Neuronal stem cell (in vitro differentiated cells): ENCODE measurements at regions not wholly inside any gene's neighbourhood (a gene's known extent, or its start where the extent isn't known, plus 50 kb on each side); places are given as distances from the start of the nearest gene placed in this dataset.
"Not testable (repeated sequence)": the region's sequence is repeated elsewhere in the genome, so short reads cannot be mapped to it uniquely, and the experiment has no call there.

Experiments used
- DNase-seq: peaks from one replicate; pipeline ENCODE4 v3.0.0-alpha.2; 2013; ENCODE audit warnings: low spot score
- H2AFZ ChIP-seq: one replicate; pipeline ENCODE4 v1.6.1; 2013; ENCODE audit warnings: mild to moderate bottlenecking, low read length, inconsistent platforms
- H2AK5ac ChIP-seq: 2 replicates; pipeline ENCODE4 v1.6.1; 2013; ENCODE audit warnings: low read depth, mild to moderate bottlenecking, inconsistent platforms, low read length, moderate library complexity, mixed read lengths
- H2BK120ac ChIP-seq: 2 replicates; pipeline ENCODE4 v1.6.1; 2013; ENCODE audit warnings: low read depth, mild to moderate bottlenecking, inconsistent platforms, low read length, moderate library complexity, mixed read lengths
- H2BK12ac ChIP-seq: one replicate; pipeline ENCODE4 v1.6.1; 2013; ENCODE audit warnings: low read length, inconsistent platforms
- H2BK15ac ChIP-seq: 2 replicates; pipeline ENCODE4 v1.6.1; 2013; ENCODE audit warnings: mild to moderate bottlenecking, low read length, inconsistent platforms, mixed read lengths
- H2BK5ac ChIP-seq: one replicate; pipeline ENCODE4 v1.6.1; 2013; ENCODE audit warnings: inconsistent platforms, mild to moderate bottlenecking, low read length, moderate library complexity
- H3K14ac ChIP-seq: one replicate; pipeline ENCODE4 v1.6.1; 2013; ENCODE audit warnings: low read length, inconsistent platforms
- H3K18ac ChIP-seq: 2 replicates; pipeline ENCODE4 v1.6.1; 2013; ENCODE audit warnings: low read length, inconsistent platforms
- H3K23ac ChIP-seq: 2 replicates; pipeline ENCODE4 v1.6.1; 2013; ENCODE audit warnings: low read depth, mild to moderate bottlenecking, mixed read lengths, low read length, inconsistent platforms; ENCODE audit not compliant: poor library complexity
- H3K27ac ChIP-seq: replicated peaks from 3 replicates; pipeline ENCODE4 v1.5.1; 2013; ENCODE audit warnings: low read length, inconsistent platforms
- H3K27me3 ChIP-seq, 3 experiments: 2 replicates each; pipeline ENCODE4 v1.6.1; 2013; ENCODE audit warnings: low read length in 3 of 3, mild to moderate bottlenecking in 2 of 3, inconsistent platforms in 1 of 3, low read depth in 1 of 3, mixed read lengths in 1 of 3, moderate library complexity in 1 of 3; ENCODE audit not compliant: control insufficient read depth in 3 of 3, insufficient read depth in 3 of 3
- H3K36me3 ChIP-seq, 2 donors: replicated peaks in 1 of 2; 2 replicates each; pipeline ENCODE4 v1.6.1; 2013; ENCODE audit warnings: low read length in 2 of 2; ENCODE audit not compliant: control insufficient read depth in 2 of 2, insufficient read depth in 2 of 2
- H3K4ac ChIP-seq: 2 replicates; pipeline ENCODE4 v1.6.1; 2013; ENCODE audit warnings: inconsistent platforms, mild to moderate bottlenecking, low read length, moderate library complexity
- H3K4me1 ChIP-seq, 2 donors: 1 replicate in 1 of 2; 2 replicates in 1 of 2; pipeline ENCODE4 v1.6.1; 2013; ENCODE audit warnings: low read length in 2 of 2, low read depth in 1 of 2; ENCODE audit not compliant: control insufficient read depth in 2 of 2, insufficient read depth in 1 of 2
- H3K4me2 ChIP-seq: one replicate; pipeline ENCODE4 v1.6.1; 2013; ENCODE audit warnings: mild to moderate bottlenecking, low read length, inconsistent platforms; ENCODE audit not compliant: insufficient read depth, poor library complexity, severe bottlenecking
- H3K4me3 ChIP-seq, 2 donors: 2 replicates each; pipeline ENCODE4 v1.5.1; 2013; ENCODE audit warnings: low read length in 2 of 2, mild to moderate bottlenecking in 2 of 2, inconsistent platforms in 1 of 2, moderate library complexity in 1 of 2
- H3K79me1 ChIP-seq: one replicate; pipeline ENCODE4 v1.6.1; 2013; ENCODE audit warnings: low read depth, mild to moderate bottlenecking, inconsistent platforms, low read length, moderate library complexity
- H3K9ac ChIP-seq: one replicate; pipeline ENCODE4 v1.6.1; 2013; ENCODE audit warnings: mild to moderate bottlenecking, low read depth, low read length, inconsistent platforms; ENCODE audit not compliant: poor library complexity
- H3K9me3 ChIP-seq, 2 donors: replicated peaks in 1 of 2; 2 replicates each; pipeline versions ENCODE3 to v1.6.1; 2013; ENCODE audit warnings: low read length in 2 of 2, mild to moderate bottlenecking in 2 of 2, inconsistent platforms in 1 of 2, low read depth in 1 of 2, mixed read lengths in 1 of 2, moderate library complexity in 1 of 2; ENCODE audit not compliant: control insufficient read depth in 2 of 2, insufficient read depth in 1 of 2
- H4K8ac ChIP-seq: one replicate; pipeline ENCODE4 v1.6.1; 2013; ENCODE audit warnings: low read depth, mild to moderate bottlenecking, inconsistent platforms, low read length, moderate library complexity
- H4K91ac ChIP-seq: one replicate; pipeline ENCODE4 v1.6.1; 2013; ENCODE audit warnings: low read length, low read depth, mild to moderate bottlenecking, inconsistent platforms; ENCODE audit not compliant: poor library complexity
- WGBS, 2 donors: extraction: QIAGEN DNeasy Blood & Tissue Kit; methylation state at CpG; one replicate each; pipeline ENCODE4 v1.1.7; 2013; ENCODE audit warnings: missing lambda C conversion rate in 2 of 2, mixed read lengths in 1 of 2; ENCODE audit not compliant: insufficient read length in 2 of 2, insufficient replicate concordance in 1 of 2; ENCODE audit errors: extremely low coverage in 2 of 2; 5-methylcytosine and 5-hydroxymethylcytosine counted together

- no CpG with 5 or more reads among the region's 10 CpGs for WGBS, 2 donors
- H3K9ac ChIP-seq: no peak overlapping the region
Observed at GRCh38 chrX:6990552-6991193, 156.8 kb upstream of the STS start.

GRCh38 chrX:6989858-6990257 lies 157.7 kb upstream of the STS start:
- DNase-seq: no peak
- Histone ChIP-seq H2BK12ac (no peak overlapping the region), H3K9ac (no peak overlapping the region), H3K79me1 (no peaks in the 10 kb centered on the region), H4K91ac (no peak overlapping the region), H3K4me3 (no peak overlapping the region), H3K4me1 (no peaks in the 10 kb centered on the region), H3K14ac (no peak overlapping the region), H3K4ac (no peak overlapping the region), H3K9me3 (no peaks in the 10 kb centered on the region), H3K27ac (no peak overlapping the region), H2AK5ac (no peak overlapping the region), H2BK5ac (no peak overlapping the region), H3K18ac (no peak overlapping the region), H3K27me3 (no peaks in the 10 kb centered on the region), H2BK15ac (no peak overlapping the region), H4K8ac (no peak overlapping the region), H3K23ac (no peak overlapping the region), H2AFZ (no peak overlapping the region), H3K4me2 (no peak overlapping the region), H3K36me3 (no peaks in the 10 kb centered on the region), H2BK120ac (no peak overlapping the region)
- 100% methylated on average over 2 of the region's 6 CpGs; no CpG with 5 or more reads in 1 of the 2 donors for WGBS, 2 donors

More at GRCh38 chrX:6990552-6991193, 156.8 kb upstream of the STS start:
- Histone ChIP-seq H3K4me2 (no peak overlapping the region), H3K9me3 (no peaks in the 10 kb centered on the region), H4K8ac (no peak overlapping the region), H2BK12ac (no peak overlapping the region), H3K4ac (no peak overlapping the region), H3K23ac (no peak overlapping the region), H2BK15ac (no peak overlapping the region), H3K4me3 (no peak overlapping the region), H3K18ac (no peak overlapping the region), H4K91ac (no peak overlapping the region), H3K4me1 (no peaks in the 10 kb centered on the region), H2AK5ac (no peak overlapping the region), H2AFZ (no peak overlapping the region), H3K27ac (no peak overlapping the region), H3K14ac (no peak overlapping the region), H3K79me1 (no peaks in the 10 kb centered on the region), H2BK120ac (no peak overlapping the region), H2BK5ac (no peak overlapping the region), H3K27me3 (no peaks in the 10 kb centered on the region), H3K36me3 (no peaks in the 10 kb centered on the region)
- no peak for DNase-seq

- H2BK120ac ChIP-seq, H2AK5ac ChIP-seq, H3K4ac ChIP-seq, H4K91ac ChIP-seq, H3K4me2 ChIP-seq, H3K23ac ChIP-seq, H2BK5ac ChIP-seq, H3K9ac ChIP-seq, H3K18ac ChIP-seq, H3K4me3 ChIP-seq, H3K36me3 ChIP-seq, H3K27ac ChIP-seq, H3K27me3 ChIP-seq, H3K14ac ChIP-seq, DNase-seq, H2BK15ac ChIP-seq, H3K9me3 ChIP-seq, H4K8ac ChIP-seq, H3K4me1 ChIP-seq, H3K79me1 ChIP-seq, H2BK12ac ChIP-seq: not testable (repeated sequence)
- no CpG with 5 or more reads among the region's 2 CpGs for WGBS, 2 donors
- peak overlapping the region; percentile 11 for H2AFZ ChIP-seq
Observed at GRCh38 chrX:6988694-6989093, 158.8 kb upstream of the STS start.

GRCh38 chrX:6986915-6987314 lies 160.6 kb upstream of the STS start:
- no peak for DNase-seq
- Histone ChIP-seq H4K8ac (no peak overlapping the region), H3K14ac (no peak overlapping the region), H3K27me3 (no peaks in the 10 kb centered on the region), H2BK12ac (no peak overlapping the region), H3K23ac (no peak overlapping the region), H2BK5ac (no peak overlapping the region), H2BK120ac (no peak overlapping the region), H2BK15ac (no peak overlapping the region), H3K79me1 (no peaks in the 10 kb centered on the region), H3K4me3 (no peak overlapping the region), H3K18ac (no peak overlapping the region), H3K27ac (no peak overlapping the region), H3K9ac (no peak overlapping the region), H3K9me3 (no peaks in the 10 kb centered on the region), H3K4me2 (no peak overlapping the region), H2AFZ (no peak overlapping the region), H3K36me3 (no peaks in the 10 kb centered on the region), H2AK5ac (no peak overlapping the region), H3K4me1 (no peaks in the 10 kb centered on the region), H4K91ac (no peak overlapping the region), H3K4ac (no peak overlapping the region)
- WGBS, 2 donors: no CpG with 5 or more reads among the region's 4 CpGs
